ENCODE measurements at regions not wholly inside any gene's neighbourhood (a gene's known extent, or its start where the extent isn't known, plus 50 kb on each side); places are given as distances from the start of the nearest gene placed in this dataset.
"Not testable (repeated sequence)": the region's sequence is repeated elsewhere in the genome, so short reads cannot be mapped to it uniquely, and the experiment has no call there.

DNA sequence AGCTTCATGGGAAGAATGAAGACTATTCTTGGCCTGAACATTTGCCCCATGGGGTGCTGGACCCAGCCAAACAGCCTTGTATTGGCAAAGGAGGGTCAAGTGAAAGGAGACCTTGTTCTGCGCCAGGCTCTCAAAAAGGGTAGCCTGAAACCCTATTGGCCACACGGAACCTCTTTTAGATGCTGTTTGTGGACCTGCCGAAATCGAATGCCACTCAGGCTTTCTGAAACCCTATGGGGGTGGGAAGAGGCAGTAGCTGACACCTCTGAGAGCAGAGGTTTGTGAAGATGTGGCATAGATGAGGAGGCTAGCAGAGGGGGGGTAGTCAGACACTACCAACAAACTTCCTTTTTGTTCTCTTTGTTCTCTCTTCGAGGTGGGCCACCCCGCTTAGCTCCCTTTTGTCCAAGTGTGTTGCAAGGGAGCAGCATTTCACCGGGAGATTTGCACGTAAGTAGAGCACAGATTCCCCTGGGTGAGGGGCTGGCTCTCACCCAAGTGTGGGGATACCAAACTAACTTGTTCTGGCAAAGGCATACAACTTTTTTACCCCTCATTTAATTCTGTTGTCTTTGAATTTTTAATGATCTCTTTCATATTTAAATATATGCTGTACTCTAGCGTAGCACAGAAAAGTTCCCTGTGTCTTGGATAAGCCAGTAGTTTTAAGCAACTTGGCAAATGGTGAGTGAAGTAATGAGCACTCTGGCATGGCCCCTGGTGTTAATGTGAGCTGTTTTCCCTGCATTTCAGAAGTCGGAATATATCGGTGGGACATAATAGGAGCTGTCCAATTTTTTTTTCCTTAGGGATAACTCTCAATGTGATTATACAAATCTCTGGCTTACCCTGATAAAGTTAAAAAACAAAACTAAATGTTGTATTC lies 107.7 kb downstream of the SEPTIN7 start:
- no peak overlapping the region for H3K4me3 ChIP-seq (ENCODE audit: low read depth, low read length)
- TF ChIP-seq, protein P1, sequence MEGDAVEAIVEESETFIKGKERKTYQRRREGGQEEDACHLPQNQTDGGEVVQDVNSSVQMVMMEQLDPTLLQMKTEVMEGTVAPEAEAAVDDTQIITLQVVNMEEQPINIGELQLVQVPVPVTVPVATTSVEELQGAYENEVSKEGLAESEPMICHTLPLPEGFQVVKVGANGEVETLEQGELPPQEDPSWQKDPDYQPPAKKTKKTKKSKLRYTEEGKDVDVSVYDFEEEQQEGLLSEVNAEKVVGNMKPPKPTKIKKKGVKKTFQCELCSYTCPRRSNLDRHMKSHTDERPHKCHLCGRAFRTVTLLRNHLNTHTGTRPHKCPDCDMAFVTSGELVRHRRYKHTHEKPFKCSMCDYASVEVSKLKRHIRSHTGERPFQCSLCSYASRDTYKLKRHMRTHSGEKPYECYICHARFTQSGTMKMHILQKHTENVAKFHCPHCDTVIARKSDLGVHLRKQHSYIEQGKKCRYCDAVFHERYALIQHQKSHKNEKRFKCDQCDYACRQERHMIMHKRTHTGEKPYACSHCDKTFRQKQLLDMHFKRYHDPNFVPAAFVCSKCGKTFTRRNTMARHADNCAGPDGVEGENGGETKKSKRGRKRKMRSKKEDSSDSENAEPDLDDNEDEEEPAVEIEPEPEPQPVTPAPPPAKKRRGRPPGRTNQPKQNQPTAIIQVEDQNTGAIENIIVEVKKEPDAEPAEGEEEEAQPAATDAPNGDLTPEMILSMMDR (IDR thresholded peaks at IDR 0.05; ENCODE audit: borderline replicate concordance, insufficient read depth, low read depth, low read length): no peak

DNA sequence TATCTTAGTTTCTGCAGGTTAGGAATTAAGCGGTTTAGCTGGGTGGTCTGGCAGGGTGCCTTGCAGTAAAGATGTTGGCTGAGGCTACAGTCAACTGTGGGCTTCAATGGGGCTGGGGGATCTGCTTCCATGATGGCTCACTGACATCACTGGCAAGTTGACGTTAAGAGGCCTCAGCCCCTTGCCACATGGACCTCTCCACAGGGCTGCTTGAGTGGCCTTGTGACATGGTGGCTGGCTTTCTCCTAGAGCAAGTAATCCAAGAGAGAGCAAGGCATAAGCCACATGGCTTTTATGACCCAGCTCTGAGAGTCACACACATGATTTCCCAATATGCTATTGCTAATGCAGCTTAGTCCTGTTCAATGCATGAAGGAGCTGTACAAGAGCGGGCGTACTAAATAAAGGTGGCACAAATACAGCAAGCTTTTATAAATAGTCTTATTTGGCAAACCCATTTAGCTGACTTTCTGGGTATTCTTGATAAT lies 109.1 kb downstream of the SEPTIN7 start:
- no peak overlapping the region for H3K4me3 ChIP-seq (ENCODE audit: low read depth, low read length)
- TF ChIP-seq, protein P1 (IDR thresholded peaks at IDR 0.05; ENCODE audit: borderline replicate concordance, insufficient read depth, low read depth, low read length): no peak

DNA sequence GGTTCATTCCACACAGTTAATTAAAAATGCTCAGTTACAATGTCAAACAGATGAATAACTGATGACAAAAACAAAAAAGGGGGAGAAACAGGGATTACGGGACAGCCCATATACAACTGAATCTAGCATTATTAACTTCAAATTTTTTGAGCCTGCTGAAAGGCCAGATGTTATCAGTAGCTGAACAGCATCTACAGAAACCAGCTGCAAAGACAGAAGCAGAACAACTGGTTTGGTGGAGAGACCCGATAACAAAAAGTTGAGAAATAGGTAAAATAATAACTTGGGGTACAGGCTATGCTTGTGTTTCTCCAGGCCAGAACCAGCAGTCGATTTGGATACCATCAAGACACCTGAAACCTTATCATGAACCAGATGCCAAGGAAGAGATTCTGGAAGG lies 109.8 kb downstream of the SEPTIN7 start:
- not testable (repeated sequence) for H3K4me3 ChIP-seq (ENCODE audit: low read depth, low read length)

DNA sequence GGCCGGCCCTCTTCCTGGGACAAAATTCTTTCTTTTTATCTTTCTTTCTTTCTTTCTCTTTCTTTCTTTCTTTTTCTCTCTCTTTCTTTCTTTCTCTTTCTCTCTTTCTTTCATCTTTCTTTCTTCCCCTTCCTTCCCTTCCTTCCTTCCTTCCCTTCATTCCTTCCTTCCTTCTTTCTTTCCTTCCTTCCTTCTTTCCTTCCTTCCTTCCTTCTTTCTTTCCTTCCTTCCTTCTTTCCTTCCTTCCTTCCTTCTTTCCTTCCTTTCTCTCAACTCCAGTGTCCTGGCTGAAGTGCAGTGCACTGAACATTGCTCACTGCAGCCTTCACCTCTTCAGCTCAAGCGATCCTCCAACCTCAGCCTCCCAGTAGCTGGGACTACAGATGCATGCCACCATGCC lies 112.5 kb downstream of the SEPTIN7 start:
- not testable (repeated sequence) for H3K4me3 ChIP-seq (ENCODE audit: low read depth, low read length)

DNA sequence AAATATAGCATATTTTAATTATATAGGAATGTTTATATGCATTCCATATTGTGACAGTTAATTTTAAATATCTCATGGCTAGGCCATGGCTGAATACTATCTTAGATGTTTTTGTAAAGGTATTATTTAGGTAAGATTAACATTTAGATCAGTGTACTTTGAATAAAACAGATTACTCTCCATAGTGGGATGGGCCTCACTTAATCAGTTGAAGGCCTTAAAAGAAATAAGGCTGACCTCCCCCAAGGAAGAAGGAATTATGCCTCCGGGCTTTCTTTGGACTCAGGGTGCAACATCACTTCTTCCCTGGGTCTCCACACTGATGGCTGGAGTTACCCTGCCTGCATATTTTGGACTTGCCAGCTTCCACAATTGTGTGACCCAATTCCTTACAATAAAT lies 113.4 kb downstream of the SEPTIN7 start:
- not testable (repeated sequence) for H3K4me3 ChIP-seq (ENCODE audit: low read depth, low read length)

DNA sequence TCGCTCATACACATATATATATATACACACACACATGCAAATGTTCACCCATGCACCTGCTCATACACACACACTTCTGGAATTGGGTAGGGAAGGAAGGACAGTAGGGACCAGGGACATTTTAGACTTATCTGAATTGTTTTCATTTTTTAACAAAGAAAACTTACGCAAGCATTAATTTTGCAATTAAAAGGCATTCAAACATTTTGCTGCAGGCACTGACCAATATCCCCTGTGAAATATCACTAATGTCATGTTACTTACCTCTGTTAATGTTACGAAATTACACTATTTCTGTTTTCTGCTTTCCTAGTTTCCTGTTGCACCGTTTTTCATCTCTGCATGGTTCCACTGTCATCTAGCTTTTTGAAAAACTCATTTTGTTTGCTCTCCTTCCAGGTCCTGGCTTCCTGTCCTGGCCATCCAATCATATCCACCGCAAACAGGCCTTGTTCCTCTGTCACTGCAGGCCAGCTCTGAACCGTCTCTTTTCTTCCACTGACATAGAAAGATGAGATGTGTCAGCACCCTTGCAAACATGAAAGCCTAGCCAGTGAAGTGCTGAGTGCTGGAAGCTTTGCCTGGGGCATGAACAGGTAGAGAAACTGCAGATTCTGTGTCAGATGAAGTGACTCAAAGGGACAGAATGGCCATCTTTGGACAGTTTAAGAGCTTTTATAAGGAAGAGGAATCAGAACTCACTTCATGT lies 114.5 kb downstream of the SEPTIN7 start:
- not testable (repeated sequence) for H3K4me3 ChIP-seq (ENCODE audit: low read depth, low read length)

DNA sequence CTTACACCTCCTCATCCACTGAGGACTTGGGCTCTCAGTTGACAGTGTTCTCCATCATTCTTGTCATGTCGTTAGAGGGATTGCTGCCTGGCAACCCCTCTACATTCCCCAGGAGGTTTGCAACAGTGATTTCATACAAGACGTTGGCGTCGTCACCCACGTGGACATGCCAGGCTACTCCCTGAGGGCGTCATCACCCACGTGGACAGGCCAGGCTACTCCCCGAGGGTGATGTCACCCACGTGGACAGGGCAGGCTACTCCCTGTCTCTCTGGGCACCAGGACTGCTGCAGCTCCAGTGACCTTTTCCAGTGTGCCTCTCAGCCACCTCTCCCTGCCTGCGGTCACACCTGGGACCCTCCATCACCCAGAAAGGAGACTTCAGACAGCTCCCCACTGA lies 117.4 kb downstream of the SEPTIN7 start:
- H3K4me3 ChIP-seq (ENCODE audit: low read depth, low read length): not testable (repeated sequence)

DNA sequence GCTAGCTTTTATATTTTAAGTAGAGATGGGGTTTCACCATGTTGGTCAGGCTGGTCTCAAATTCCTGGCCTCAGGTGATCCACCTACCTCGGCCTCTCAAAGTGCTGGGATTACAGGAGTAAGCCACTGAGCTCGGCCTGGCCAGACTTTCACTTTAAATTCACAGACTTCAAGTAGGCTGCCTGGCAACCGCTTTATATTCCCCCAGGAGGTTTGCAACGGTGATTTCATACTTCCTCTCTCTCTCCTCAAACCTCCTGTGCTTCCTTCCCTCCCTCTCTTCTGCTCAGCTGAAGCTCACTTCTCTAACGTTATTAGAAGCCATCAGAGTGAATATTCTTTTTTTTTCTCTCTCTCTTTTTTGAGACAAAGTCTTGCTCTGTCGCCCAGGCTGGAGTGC lies 118.8 kb downstream of the SEPTIN7 start:
- not testable (repeated sequence) for H3K4me3 ChIP-seq (ENCODE audit: low read depth, low read length)

DNA sequence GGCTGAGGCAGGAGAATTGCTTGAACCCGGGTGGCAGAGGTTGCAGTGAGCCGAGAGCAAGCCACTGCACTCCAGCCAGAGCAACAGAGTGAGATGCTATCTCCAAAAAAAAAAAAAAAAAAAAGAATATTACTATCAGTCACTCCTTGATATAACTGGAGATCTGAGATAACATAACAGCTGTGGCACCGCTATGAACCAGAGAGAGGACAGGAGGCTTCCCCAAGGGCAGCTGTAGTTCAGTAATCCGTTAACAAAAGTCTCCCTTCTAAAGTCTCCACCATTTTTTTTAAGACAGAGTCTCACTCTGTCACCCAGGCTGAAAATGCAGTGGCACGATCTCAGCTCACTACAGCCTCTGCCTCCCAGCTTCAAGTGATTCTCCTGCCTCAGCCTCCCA lies 120.5 kb downstream of the SEPTIN7 start:
- H3K4me3 ChIP-seq (ENCODE audit: low read depth, low read length): not testable (repeated sequence)

DNA sequence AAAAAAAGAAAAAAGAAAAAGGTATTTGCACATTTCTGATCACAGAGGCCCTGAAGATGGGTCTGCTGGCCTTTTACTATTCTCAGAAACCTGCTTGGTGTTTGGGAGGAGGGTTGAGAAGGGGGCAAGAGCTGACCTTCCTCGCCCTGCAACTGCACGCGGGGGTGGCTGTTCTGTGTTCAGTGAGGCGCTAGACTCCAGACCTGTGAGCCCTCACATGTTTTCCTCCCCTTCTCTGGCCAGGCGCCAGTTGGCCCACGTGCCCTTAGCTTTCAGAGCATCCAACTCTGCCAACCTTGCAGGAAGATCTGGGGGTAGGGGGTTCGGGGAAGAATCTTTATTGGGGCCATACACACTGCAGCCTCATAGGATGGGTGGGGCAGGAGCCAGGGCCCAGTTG lies 123.8 kb downstream of the SEPTIN7 start:
- H3K4me3 ChIP-seq (ENCODE audit: low read depth, low read length): not testable (repeated sequence)

DNA sequence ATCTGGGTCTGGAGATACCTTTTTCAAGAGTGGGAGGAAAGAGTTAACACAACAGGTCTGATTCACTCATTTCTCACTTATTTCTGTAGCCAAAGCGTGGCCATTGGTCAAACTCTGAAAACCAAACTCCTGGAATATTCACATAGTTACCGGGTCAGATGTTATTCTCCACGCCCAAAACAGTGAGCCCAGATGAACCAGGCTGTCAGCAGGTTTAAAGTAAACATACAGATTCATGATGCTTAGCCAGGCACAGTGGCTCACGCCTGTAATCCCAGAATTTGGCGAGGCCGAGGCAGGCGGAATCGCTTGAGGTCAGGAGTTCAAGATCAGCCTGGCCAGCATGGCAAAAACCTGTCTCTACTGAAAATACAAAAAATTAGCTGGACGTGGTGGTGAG lies 126.1 kb downstream of the SEPTIN7 start:
- H3K4me3 ChIP-seq (ENCODE audit: low read depth, low read length): not testable (repeated sequence)

DNA sequence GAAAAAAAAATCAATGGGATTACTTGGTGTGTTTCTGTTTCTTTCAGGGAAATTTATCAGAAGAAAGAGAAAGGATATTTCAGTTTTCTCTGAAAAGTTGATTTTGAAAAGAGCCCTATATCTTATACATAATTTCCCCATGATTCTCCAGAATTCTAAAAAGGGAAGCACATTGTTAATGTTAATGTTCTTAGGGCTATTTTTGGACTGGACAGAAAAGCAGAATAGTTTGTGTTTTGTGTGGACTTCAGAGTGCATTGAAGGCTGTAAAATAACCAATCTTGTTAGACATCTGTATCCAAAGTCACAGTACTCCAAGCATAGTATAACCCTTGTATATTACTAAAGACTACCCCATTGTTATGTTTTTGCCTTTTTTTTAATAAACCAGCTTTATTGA lies 130.3 kb downstream of the SEPTIN7 start:
- H3K4me3 ChIP-seq (ENCODE audit: low read depth, low read length): not testable (repeated sequence)

DNA sequence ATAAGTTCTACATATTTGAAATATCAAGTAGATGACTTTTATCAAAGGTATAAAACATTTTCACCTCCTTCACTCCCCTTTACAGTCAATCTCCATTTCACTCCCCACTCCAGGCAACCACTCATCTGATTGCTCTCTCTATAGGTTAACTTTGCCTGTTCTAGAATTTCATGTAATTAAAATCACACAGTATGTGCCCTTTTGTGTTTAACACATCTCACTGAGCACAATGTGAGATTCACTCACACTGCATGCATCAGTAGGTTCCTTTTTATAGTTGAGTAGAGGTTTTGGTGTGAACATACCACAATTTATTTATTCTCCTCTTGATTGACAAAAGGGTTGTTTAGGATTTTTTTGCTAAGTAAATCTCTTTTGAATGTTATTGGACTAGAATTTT lies 130.7 kb downstream of the SEPTIN7 start:
- H3K4me3 ChIP-seq (ENCODE audit: low read depth, low read length): not testable (repeated sequence)

DNA sequence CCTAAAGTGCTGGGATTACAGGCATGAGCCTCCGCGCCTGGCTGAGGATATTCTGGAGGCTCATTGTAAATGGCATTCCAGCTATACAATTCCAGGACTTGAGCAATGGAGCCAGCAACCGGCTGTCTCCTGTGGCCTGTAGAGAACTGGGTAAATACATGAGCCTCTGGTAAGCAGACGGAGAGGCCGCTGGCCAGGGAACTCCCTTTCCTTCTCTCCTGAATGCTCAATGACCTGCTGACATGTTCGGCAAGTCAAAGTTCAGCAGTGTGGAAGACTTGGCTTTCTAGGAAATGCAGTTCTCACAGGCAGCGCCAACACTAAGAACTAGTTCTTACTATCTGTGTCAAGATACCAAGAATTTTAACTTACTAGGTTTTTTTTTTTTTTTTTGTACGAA lies 139.8 kb downstream of the SEPTIN7 start:
- H3K4me3 ChIP-seq (ENCODE audit: low read depth, low read length): not testable (repeated sequence)

DNA sequence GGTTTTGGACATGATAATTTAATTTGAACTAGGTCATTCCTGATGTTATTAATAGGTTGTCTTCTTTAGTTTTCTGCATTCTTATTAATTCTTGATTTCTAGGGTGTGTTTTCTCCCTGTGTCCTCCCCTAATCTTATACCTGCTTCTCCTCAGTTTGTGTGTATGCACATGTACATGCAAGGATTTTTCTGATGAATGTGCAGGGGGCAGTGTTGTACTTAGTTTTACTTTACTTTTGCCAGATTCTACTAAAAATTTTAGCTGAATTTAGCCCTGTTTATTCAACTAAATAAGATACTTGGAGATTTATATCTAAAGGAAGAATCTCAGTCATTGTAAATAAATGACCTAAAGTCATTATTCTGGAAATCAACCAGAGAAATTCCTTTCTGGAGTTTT lies 144.8 kb downstream of the SEPTIN7 start:
- H3K4me3 ChIP-seq (ENCODE audit: low read depth, low read length): not testable (repeated sequence)

DNA sequence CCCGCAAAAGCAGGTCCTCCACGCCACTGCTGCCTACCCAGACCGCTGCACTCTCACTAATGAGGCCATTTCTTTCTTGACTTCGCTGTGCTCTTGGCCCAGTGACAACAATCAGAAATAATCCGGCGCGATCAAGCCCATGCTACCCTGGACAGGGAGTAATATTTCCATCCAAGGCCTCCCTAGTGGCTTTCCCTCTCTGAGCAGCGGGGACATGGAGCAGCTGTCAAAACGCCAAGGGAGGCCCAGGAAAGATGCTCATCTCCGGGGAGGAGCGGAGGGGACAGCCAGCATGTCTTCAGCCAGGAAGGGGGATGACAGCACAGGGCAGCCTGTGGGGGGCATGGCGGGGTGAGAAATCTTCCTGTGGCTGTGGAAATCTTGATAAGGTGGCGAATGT lies 154.9 kb downstream of the SEPTIN7 start:
- H3K4me3 ChIP-seq (ENCODE audit: low read depth, low read length): not testable (repeated sequence)

DNA sequence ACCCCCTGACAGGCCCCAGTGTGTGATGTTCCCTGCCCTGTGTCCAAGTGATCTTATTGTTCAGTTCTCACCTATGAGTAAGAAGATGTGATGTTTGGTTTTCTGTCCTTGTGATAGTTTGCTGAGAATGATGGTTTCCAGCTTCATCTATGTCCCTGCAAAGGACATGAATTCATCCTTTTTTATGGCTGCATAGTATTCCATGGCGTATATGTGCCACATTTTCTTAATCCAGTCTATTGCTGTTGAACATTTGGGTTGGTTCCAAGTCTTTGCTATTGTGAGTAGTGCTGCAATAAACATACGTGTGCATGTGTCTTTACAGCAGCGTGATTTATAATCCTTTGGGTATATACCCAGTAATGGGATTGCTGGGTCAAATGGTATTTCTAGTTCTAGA lies 156.1 kb downstream of the SEPTIN7 start:
- not testable (repeated sequence) for H3K4me3 ChIP-seq (ENCODE audit: low read depth, low read length)

DNA sequence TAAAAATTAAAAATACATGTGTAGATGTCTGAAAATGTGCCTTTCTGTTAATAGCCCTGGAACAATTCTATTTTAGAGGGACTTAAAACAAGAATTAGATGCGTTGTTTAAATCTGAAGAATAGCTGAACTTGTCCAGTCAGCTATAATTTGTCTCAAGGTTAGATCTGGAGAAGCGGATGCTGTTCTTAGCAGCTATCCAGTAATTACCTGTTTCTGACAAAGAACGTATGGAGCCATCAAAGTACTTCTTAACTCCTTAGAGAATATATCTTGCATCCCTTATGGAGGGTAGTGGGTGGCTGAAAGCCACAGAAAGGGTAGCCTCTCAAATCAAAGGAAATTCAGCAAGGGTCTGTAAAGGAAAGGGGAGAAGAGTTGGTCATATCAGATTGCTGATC lies 160.4 kb downstream of the SEPTIN7 start:
- not testable (repeated sequence) for H3K4me3 ChIP-seq (ENCODE audit: low read depth, low read length)

DNA sequence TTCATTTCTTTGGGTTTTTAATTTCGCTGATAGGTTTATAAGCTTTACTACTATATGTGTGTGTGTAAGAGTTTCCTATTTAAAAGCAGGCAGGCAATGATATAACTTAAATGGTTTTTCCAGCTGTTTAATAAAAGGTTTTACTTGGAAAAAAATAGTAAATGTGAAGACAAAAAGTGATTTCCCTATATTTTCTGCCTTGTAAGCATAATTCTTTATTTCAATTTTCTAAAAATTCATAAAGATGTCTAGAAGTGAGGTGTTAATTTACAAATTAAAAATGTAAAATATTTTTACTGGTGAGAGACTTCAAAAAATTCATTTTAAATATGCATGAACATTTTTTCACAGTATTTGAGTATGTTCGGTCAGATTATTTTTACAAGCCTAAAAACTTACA lies 161.8 kb downstream of the SEPTIN7 start:
- H3K4me3 ChIP-seq (ENCODE audit: low read depth, low read length): not testable (repeated sequence)

Measured in GM12875 (cell line).